ENCODE measurements at regions not wholly inside any gene's neighbourhood (a gene's known extent, or its start where the extent isn't known, plus 50 kb on each side); places are given as distances from the start of the nearest gene placed in this dataset.

DNA sequence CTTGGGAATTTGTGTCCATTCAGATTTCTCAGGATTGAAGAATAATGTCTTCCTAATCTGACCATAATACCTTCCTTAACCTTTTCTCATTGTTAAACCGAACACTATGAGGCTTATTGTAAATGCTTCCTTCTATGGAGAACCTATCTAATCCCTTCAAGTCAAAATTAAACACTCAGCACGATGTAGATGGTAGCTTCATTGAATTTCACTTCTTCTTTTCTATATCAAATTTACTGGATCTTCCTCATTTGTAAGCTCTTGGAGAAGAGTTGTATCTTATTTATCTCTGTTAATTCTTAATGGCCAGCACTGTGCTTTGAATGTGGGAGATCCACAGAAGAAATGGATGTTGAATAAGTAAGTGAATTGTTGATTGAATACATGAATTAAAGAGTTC, 109.0 kb upstream of the RAPGEF2 start:
- Histone ChIP-seq H3K4ac (ENCODE audit: low read depth, low read length) (no peak overlapping the region), H3K79me2 (ENCODE audit: control insufficient read depth, insufficient read depth, low read length, poor library complexity) (no peaks in the 10 kb centered on the region), H3K9ac (ENCODE audit: low read length) (no peak overlapping the region), H3K4me1 (ENCODE audit: control insufficient read depth in 1 of 2, insufficient read depth in 2 of 2, low read length in 2 of 2) (peaks cover 0 to 2% of the 10 kb centered on the region in 2 experiments), H4K12ac (ENCODE audit: low read depth, low read length) (no peak overlapping the region), H3K36me3 (ENCODE audit: control insufficient read depth in 1 of 2, insufficient read depth in 2 of 2, low read length in 2 of 2) (no peaks in the 10 kb centered on the region), H2BK12ac (ENCODE audit: low read length) (no peak overlapping the region), H2AFZ (ENCODE audit: insufficient read depth, low read length, poor library complexity) (no peak overlapping the region), H3K9me3 (ENCODE audit: insufficient read depth, low read depth, low read length) (no peaks in the 10 kb centered on the region), H3K27me3 (ENCODE audit: insufficient read depth, low read length) (no peaks in the 10 kb centered on the region), H3K79me1 (ENCODE audit: low read length) (no peaks in the 10 kb centered on the region), H2AK5ac (ENCODE audit: low read length) (no peak overlapping the region), H3K14ac (ENCODE audit: low read length) (no peak overlapping the region), H4K8ac (ENCODE audit: low read depth, low read length) (no peak overlapping the region), H3K18ac (ENCODE audit: low read length) (no peak overlapping the region), H4K91ac (ENCODE audit: low read depth, low read length) (no peak overlapping the region), H3K4me3 (ENCODE audit: low read depth, low read length) (no peak overlapping the region), H3K4me2 (ENCODE audit: low read length) (no peak overlapping the region), H3K27ac (ENCODE audit: low read depth, low read length) (no peak overlapping the region), H3K23ac (ENCODE audit: low read length) (no peak overlapping the region), H2BK120ac (ENCODE audit: insufficient read depth, low read length, poor library complexity) (no peak overlapping the region), H2BK5ac (ENCODE audit: low read depth, low read length, poor library complexity) (no peak overlapping the region)
- DNase-seq, result no peak
- WGBS (ENCODE audit: extremely low coverage, insufficient coverage, insufficient read length), result no CpG with 5 or more reads among the region's 2 CpGs

DNA sequence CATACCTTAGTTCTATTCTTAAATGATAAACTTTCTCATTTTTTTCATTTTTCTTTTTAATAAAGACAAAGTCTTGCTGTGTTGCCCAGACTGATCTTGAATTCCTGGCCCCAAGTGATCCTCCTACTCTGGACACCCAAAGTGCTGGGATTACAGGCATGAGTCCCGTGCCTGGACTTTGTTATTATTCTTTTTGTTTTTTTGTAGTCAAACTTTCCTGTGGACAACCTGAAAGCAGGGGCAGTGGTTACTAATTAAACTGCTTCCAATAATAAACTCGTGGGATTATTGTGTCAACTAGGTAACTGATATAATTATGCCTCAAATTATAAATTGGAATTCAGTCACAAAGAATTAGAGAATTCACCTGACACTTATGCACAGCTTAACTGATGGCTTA, 107.8 kb upstream of the RAPGEF2 start:
- Histone ChIP-seq H3K36me3 (ENCODE audit: control insufficient read depth in 1 of 2, insufficient read depth in 2 of 2, low read length in 2 of 2) (no peaks in the 10 kb centered on the region), H2AK5ac (ENCODE audit: low read length) (no peak overlapping the region), H3K4me2 (ENCODE audit: low read length) (no peak overlapping the region), H3K9me3 (ENCODE audit: insufficient read depth, low read depth, low read length) (no peaks in the 10 kb centered on the region), H2BK120ac (ENCODE audit: insufficient read depth, low read length, poor library complexity) (no peak overlapping the region), H3K79me2 (ENCODE audit: control insufficient read depth, insufficient read depth, low read length, poor library complexity) (no peaks in the 10 kb centered on the region), H3K27me3 (ENCODE audit: insufficient read depth, low read length) (no peaks in the 10 kb centered on the region), H3K9ac (ENCODE audit: low read length) (no peak overlapping the region), H4K12ac (ENCODE audit: low read depth, low read length) (no peak overlapping the region), H4K8ac (ENCODE audit: low read depth, low read length) (no peak overlapping the region), H3K4me3 (ENCODE audit: low read depth, low read length) (no peak overlapping the region), H3K18ac (ENCODE audit: low read length) (no peak overlapping the region), H3K79me1 (ENCODE audit: low read length) (no peaks in the 10 kb centered on the region), H3K4ac (ENCODE audit: low read depth, low read length) (no peak overlapping the region), H2BK5ac (ENCODE audit: low read depth, low read length, poor library complexity) (no peak overlapping the region), H3K14ac (ENCODE audit: low read length) (no peak overlapping the region), H2AFZ (ENCODE audit: insufficient read depth, low read length, poor library complexity) (no peak overlapping the region), H3K4me1 (ENCODE audit: control insufficient read depth in 1 of 2, insufficient read depth in 2 of 2, low read length in 2 of 2) (peaks cover 0 to 2% of the 10 kb centered on the region in 2 experiments), H4K91ac (ENCODE audit: low read depth, low read length) (no peak overlapping the region), H3K23ac (ENCODE audit: low read length) (no peak overlapping the region), H3K27ac (ENCODE audit: low read depth, low read length) (no peak overlapping the region), H2BK12ac (ENCODE audit: low read length) (no peak overlapping the region)
- no CpG with 5 or more reads among the region's 2 CpGs for WGBS (ENCODE audit: extremely low coverage, insufficient coverage, insufficient read length)
- no peak for DNase-seq

DNA sequence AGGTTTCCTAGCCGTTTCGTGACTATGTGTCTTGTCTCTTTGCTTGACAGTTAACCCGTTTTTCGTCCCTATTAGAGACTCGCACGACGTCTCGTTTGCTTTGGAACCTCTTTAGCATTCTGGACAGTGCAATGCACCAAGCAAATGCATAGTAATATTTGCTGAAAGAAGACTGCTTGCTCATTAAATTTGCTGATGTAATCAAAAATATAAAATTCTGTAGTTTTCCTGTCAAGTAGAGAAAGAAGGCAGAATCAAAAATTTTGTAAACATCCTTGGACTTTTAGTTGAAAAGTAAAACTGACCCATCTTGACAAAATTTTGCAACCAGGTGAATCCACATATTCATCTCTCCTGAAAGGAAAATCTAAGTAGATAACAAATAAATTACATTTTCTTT, 106.9 kb upstream of the RAPGEF2 start:
- Histone ChIP-seq H3K4me1 (ENCODE audit: control insufficient read depth in 1 of 2, insufficient read depth in 2 of 2, low read length in 2 of 2) (peaks cover 0 to 2% of the 10 kb centered on the region in 2 experiments), H4K12ac (ENCODE audit: low read depth, low read length) (no peak overlapping the region), H3K79me1 (ENCODE audit: low read length) (no peaks in the 10 kb centered on the region), H2BK12ac (ENCODE audit: low read length) (no peak overlapping the region), H3K4ac (ENCODE audit: low read depth, low read length) (no peak overlapping the region), H4K91ac (ENCODE audit: low read depth, low read length) (no peak overlapping the region), H3K4me3 (ENCODE audit: low read depth, low read length) (no peak overlapping the region), H3K9ac (ENCODE audit: low read length) (no peak overlapping the region), H3K27ac (ENCODE audit: low read depth, low read length) (no peak overlapping the region), H3K4me2 (ENCODE audit: low read length) (no peak overlapping the region), H2AFZ (ENCODE audit: insufficient read depth, low read length, poor library complexity) (no peak overlapping the region), H3K79me2 (ENCODE audit: control insufficient read depth, insufficient read depth, low read length, poor library complexity) (no peaks in the 10 kb centered on the region), H3K9me3 (ENCODE audit: insufficient read depth, low read depth, low read length) (no peaks in the 10 kb centered on the region), H4K8ac (ENCODE audit: low read depth, low read length) (no peak overlapping the region), H3K27me3 (ENCODE audit: insufficient read depth, low read length) (no peaks in the 10 kb centered on the region), H3K18ac (ENCODE audit: low read length) (no peak overlapping the region), H2BK5ac (ENCODE audit: low read depth, low read length, poor library complexity) (no peak overlapping the region), H3K36me3 (ENCODE audit: control insufficient read depth in 1 of 2, insufficient read depth in 2 of 2, low read length in 2 of 2) (no peaks in the 10 kb centered on the region), H3K23ac (ENCODE audit: low read length) (no peak overlapping the region), H3K14ac (ENCODE audit: low read length) (no peak overlapping the region), H2AK5ac (ENCODE audit: low read length) (no peak overlapping the region), H2BK120ac (ENCODE audit: insufficient read depth, low read length, poor library complexity) (no peak overlapping the region)
- no CpG with 5 or more reads among the region's 8 CpGs for WGBS (ENCODE audit: extremely low coverage, insufficient coverage, insufficient read length)
- DNase-seq, result no peak

- no peak overlapping the region for H4K91ac ChIP-seq (ENCODE audit: low read depth, low read length)
- no peak overlapping the region for H3K23ac ChIP-seq (ENCODE audit: low read length)
- no peak overlapping the region for H3K4me3 ChIP-seq (ENCODE audit: low read depth, low read length)
- H3K9ac ChIP-seq (ENCODE audit: low read length), result no peak overlapping the region
- no peaks in the 10 kb centered on the region for H3K79me2 ChIP-seq (ENCODE audit: control insufficient read depth, insufficient read depth, low read length, poor library complexity)
- WGBS (ENCODE audit: extremely low coverage, insufficient coverage, insufficient read length), result no CpG with 5 or more reads among the region's 3 CpGs
- H4K12ac ChIP-seq (ENCODE audit: low read depth, low read length), result no peak overlapping the region
- H3K4me1 ChIP-seq (ENCODE audit: control insufficient read depth in 1 of 2, insufficient read depth in 2 of 2, low read length in 2 of 2), result peaks cover 0 to 2% of the 10 kb centered on the region in 2 experiments
- H2BK5ac ChIP-seq (ENCODE audit: low read depth, low read length, poor library complexity), result no peak overlapping the region
- no peak overlapping the region for H3K18ac ChIP-seq (ENCODE audit: low read length)
- H2BK12ac ChIP-seq (ENCODE audit: low read length), result no peak overlapping the region
- no peak overlapping the region for H3K4ac ChIP-seq (ENCODE audit: low read depth, low read length)
- no peaks in the 10 kb centered on the region for H3K36me3 ChIP-seq (ENCODE audit: control insufficient read depth in 1 of 2, insufficient read depth in 2 of 2, low read length in 2 of 2)
- H2AK5ac ChIP-seq (ENCODE audit: low read length), result no peak overlapping the region
- H3K4me2 ChIP-seq (ENCODE audit: low read length), result no peak overlapping the region
- H3K27me3 ChIP-seq (ENCODE audit: insufficient read depth, low read length), result no peaks in the 10 kb centered on the region
- H4K8ac ChIP-seq (ENCODE audit: low read depth, low read length), result no peak overlapping the region
- DNase-seq, result peak in 1 of 2 donors; percentile 28
- no peaks in the 10 kb centered on the region for H3K79me1 ChIP-seq (ENCODE audit: low read length)
- no peak overlapping the region for H2BK120ac ChIP-seq (ENCODE audit: insufficient read depth, low read length, poor library complexity)
- H3K27ac ChIP-seq (ENCODE audit: low read depth, low read length), result no peak overlapping the region
- no peak overlapping the region for H3K14ac ChIP-seq (ENCODE audit: low read length)
- H3K9me3 ChIP-seq (ENCODE audit: insufficient read depth, low read depth, low read length), result no peaks in the 10 kb centered on the region
- no peak overlapping the region for H2AFZ ChIP-seq (ENCODE audit: insufficient read depth, low read length, poor library complexity)
These were observed 106.2 kb upstream of the RAPGEF2 start for GRCh38 chr4:158996669-158997074.
